Rectal smooth muscle tissue (tissue), 1 donor: ENCODE measurements at regions not wholly inside any gene's neighbourhood (a gene's known extent, or its start where the extent isn't known, plus 50 kb on each side); places are given as distances from the start of the nearest gene placed in this dataset.

Source experiments
- H3K27ac ChIP-seq: one replicate; pipeline ENCODE4 v1.7.0; 2013; ENCODE audit warnings: low read depth, low read length, inconsistent platforms
- H3K27me3 ChIP-seq: one replicate; pipeline ENCODE4 v1.7.0; 2013; ENCODE audit warnings: low read length; ENCODE audit not compliant: control insufficient read depth, insufficient read depth
- H3K36me3 ChIP-seq: one replicate; pipeline ENCODE4 v1.7.0; 2013; ENCODE audit warnings: low read length; ENCODE audit not compliant: control insufficient read depth, insufficient read depth
- H3K4me1 ChIP-seq: one replicate; pipeline ENCODE4 v1.7.0; 2013; ENCODE audit warnings: low read length; ENCODE audit not compliant: control insufficient read depth, insufficient read depth
- H3K4me3 ChIP-seq: one replicate; pipeline ENCODE4 v1.7.0; 2013; ENCODE audit warnings: low read length
- H3K9ac ChIP-seq: one replicate; pipeline ENCODE4 v1.7.0; 2013; ENCODE audit warnings: low read length

DNA sequence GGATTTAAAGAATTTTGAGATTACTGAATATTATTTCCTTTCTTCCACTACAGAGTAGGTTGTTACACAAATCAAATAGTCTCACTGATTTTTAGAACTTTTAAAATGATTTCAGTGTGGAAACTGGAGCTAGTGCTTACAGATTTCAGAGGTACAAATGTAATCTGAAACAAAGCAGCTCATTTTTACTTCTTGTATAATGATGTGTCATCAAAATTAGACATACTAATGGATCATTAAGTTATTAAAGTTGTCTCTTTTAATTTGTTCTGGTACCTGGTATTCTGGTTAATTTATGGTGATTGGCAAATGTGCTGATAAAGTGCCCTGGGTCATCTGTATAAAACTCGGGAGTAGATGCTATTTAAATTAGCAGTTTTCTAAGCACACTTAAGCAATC is 1528.3 kb downstream of the RPA4 start:
- Histone ChIP-seq H3K27ac (no peak overlapping the region), H3K4me1 (no peaks in the 10 kb centered on the region), H3K9ac (no peak overlapping the region), H3K36me3 (no peaks in the 10 kb centered on the region), H3K27me3 (no peaks in the 10 kb centered on the region), H3K4me3 (no peak overlapping the region)

DNA sequence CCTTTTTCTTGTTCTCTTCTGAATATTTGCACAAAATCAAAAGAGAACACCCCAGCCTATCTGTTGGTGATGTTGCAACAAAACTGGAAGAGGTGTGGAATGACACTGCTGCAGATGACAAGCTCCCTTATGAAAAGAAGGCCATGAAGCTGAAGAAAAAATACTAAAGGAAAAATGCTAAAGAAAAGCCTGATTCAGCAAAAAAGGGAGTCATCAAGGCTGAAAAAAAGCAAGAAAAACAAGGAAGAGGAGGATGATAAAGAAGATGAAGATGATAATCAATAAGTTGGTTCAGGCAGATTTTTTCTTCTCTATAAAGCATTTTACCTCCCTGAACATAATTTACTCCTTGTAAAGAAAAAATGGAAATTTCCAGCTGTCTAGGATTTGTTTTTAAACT is 1538.8 kb downstream of the RPA4 start:
- no peak overlapping the region for H3K4me3 ChIP-seq
- H3K9ac ChIP-seq, result no peak overlapping the region
- no peaks in the 10 kb centered on the region for H3K36me3 ChIP-seq
- no peaks in the 10 kb centered on the region for H3K27me3 ChIP-seq
- no peaks in the 10 kb centered on the region for H3K4me1 ChIP-seq
- no peak overlapping the region for H3K27ac ChIP-seq

DNA sequence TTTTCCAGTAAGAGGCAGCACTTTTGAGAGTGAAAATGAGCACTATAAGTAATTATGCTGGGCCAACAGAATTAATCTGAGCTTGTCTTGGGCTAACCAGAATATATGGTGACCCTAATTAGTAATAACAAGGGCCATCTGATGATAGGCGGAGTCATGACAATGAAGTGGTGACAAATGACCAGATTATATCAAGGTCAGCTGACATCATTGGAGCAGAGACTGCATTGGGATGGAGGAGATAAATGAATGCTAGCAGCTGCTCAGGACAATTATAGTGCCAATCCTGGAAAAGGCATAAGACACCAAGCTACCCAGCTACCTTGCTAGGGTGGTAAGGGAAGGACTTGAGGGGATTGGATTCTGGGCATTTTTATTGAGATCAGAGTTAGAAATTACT is 1548.7 kb downstream of the RPA4 start:
- no peak overlapping the region for H3K9ac ChIP-seq
- H3K27me3 ChIP-seq, result no peaks in the 10 kb centered on the region
- no peak overlapping the region for H3K27ac ChIP-seq
- H3K4me1 ChIP-seq, result no peaks in the 10 kb centered on the region
- H3K36me3 ChIP-seq, result no peaks in the 10 kb centered on the region
- no peak overlapping the region for H3K4me3 ChIP-seq

DNA sequence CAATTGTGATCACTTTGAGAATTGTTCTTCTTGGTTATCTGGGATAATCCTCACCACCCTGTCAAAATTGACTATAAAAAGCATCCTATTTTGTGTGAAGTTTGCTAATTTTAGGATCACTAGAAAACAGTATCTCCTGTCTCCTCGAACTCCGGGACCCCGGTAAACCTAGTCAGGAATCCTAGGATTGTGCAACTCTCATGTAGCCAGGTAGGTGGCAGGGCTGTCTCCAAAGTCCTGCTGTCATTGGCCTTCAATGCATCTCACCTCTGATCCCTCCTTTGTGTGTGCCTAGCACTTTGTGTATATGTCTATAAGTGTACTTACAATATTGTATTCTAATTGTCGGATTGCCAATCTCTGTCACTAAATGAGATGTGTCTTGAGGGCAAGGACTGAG is 1564.8 kb downstream of the RPA4 start:
- Histone ChIP-seq H3K4me1 (no peaks in the 10 kb centered on the region), H3K9ac (no peak overlapping the region), H3K36me3 (no peaks in the 10 kb centered on the region), H3K4me3 (no peak overlapping the region), H3K27me3 (no peaks in the 10 kb centered on the region), H3K27ac (no peak overlapping the region)

DNA sequence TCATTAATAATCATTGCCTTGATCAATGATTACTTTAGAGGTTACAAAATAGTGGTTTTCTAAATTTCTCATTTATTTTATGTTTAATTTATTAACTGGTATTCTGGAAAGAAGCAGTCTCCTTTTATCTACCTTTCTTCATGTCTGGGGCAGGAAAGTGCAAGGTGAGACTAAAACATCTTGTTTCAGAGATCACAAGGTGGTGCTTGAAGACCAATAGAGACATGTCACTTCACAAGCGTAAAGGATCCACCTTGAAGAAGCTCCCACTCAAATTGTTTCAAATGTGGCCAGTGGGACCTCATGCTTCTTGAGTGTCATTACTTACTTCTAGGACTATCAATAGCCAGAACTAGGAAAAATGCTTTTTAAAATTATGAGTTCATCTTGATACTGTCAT is 1568.7 kb downstream of the RPA4 start:
- Histone ChIP-seq H3K36me3 (no peaks in the 10 kb centered on the region), H3K4me3 (no peak overlapping the region), H3K27me3 (no peaks in the 10 kb centered on the region), H3K4me1 (no peaks in the 10 kb centered on the region), H3K27ac (no peak overlapping the region), H3K9ac (no peak overlapping the region)

DNA sequence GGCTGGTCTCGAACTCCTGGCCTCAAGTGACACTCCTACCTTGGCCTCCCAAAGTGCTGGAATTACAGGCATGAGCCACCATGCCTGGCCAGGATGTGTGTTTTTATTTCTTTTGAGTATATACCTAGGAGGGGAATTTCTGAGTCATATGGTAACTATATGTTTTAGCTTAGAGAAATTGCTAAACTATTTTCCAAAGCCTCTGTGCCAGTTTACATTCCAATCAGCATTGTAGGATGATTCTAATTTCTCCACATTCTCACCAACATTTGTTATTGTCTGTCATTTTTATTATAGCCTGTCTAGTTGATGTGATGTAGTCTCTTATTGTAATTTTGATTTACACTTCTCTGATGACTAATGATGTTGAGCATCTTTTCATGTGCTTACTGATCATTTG is 1576.0 kb downstream of the RPA4 start:
- Histone ChIP-seq H3K4me3 (no peak overlapping the region), H3K27me3 (no peaks in the 10 kb centered on the region), H3K9ac (no peak overlapping the region), H3K27ac (no peak overlapping the region), H3K4me1 (no peaks in the 10 kb centered on the region), H3K36me3 (no peaks in the 10 kb centered on the region)

DNA sequence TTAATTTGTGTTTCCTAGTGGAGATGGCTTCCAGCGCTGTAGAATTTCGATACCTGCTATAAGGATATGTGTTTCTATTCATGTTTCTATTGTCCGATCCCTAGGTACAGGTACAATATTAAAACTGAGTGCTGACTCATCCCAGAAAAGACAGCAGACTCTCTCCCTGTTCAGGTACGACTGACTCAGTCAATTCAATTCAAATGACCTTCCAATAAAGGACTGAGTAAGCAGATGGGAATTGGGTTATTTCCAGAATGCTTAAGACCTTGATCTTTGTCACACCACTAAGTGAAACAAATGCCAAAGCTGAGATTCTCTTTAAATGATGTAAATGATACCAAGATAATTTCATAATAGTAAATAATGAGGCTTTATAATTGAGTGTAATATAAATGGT is 1596.9 kb downstream of the RPA4 start:
- Histone ChIP-seq H3K27me3 (no peaks in the 10 kb centered on the region), H3K27ac (no peak overlapping the region), H3K36me3 (no peaks in the 10 kb centered on the region), H3K9ac (no peak overlapping the region), H3K4me1 (no peaks in the 10 kb centered on the region), H3K4me3 (no peak overlapping the region)

DNA sequence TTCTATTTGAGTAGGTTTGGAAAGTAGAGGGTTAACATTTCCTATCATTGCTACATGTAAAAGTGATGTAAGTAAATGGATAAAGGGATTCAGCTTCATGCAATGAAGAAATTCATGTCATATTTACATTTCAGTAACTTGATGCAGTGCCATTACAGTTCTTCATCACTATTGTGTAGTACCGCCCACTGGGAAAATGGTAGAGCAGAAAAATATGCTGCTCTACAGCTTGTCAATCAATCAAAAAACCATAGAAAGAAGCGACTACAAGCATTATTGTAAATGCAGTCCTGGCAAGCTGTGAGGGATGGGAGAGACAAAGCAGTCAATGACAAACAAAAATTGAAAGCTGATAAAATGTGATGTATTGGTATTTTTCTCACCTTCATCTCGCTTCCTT is 1597.9 kb downstream of the RPA4 start:
- H3K27ac ChIP-seq, result no peak overlapping the region
- H3K4me3 ChIP-seq, result no peak overlapping the region
- H3K9ac ChIP-seq, result no peak overlapping the region
- H3K4me1 ChIP-seq, result no peaks in the 10 kb centered on the region
- no peaks in the 10 kb centered on the region for H3K36me3 ChIP-seq
- no peaks in the 10 kb centered on the region for H3K27me3 ChIP-seq

DNA sequence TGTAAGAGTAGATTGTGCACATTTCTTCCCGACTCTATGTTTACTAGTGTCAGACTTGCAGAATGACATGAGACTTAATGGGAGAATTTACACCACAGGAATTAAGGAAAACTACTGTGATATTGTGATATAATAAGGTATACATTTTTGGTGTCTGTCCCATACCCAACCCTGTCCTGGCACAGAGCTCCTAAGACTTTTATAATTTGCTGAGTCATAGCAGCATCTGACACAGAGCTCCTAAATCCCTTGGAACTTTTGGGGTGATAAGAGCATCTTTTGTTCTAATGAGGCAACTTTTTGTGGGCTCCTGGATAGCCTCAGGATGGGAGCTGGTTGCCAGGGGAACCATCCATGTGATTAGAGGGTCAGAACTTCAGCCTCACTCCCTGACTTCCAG is 1607.0 kb downstream of the RPA4 start:
- Histone ChIP-seq H3K4me1 (no peaks in the 10 kb centered on the region), H3K27ac (no peak overlapping the region), H3K4me3 (no peak overlapping the region), H3K27me3 (no peaks in the 10 kb centered on the region), H3K9ac (no peak overlapping the region), H3K36me3 (no peaks in the 10 kb centered on the region)

DNA sequence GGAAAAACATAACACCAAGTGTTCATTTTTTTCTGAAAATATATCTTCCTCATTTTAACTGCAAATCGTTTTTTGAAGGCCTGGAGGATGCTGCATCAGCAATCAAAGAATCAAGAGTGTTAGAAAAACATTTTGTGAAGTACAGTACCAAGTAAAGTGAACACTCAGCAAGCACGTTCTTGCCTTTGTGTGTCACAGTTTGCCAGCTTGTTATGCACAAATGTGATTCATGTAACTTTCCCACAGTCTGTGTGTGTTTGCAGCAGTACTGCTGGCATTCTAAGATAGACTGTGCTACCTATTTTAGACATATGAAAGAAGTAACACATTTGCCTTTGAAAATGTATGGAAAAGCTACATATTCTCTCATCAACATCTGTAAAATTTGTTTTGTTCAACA is 1617.7 kb downstream of the RPA4 start:
- H3K4me1 ChIP-seq, result no peaks in the 10 kb centered on the region
- H3K4me3 ChIP-seq, result no peak overlapping the region
- H3K36me3 ChIP-seq, result no peaks in the 10 kb centered on the region
- no peaks in the 10 kb centered on the region for H3K27me3 ChIP-seq
- H3K9ac ChIP-seq, result no peak overlapping the region
- H3K27ac ChIP-seq, result no peak overlapping the region

DNA sequence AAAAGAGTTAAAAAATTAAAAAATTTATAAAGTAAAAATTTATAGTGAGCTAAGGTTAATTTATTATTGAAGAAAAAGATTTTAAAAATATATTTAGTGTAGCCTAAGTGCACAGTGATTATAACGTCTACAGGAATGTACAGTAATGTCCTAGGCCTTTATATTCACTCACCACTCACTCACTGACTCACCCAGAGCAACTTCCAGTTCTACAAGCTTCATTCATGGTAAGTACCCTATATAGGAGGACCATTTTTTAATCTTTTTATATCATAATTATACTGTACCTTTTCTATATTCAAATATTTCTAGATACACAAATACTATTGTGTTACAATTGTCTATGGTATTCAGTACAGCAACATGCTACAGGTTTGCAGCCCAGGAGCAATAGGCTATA is 1623.2 kb downstream of the RPA4 start:
- Histone ChIP-seq H3K9ac (no peak overlapping the region), H3K36me3 (no peaks in the 10 kb centered on the region), H3K4me1 (no peaks in the 10 kb centered on the region), H3K27me3 (no peaks in the 10 kb centered on the region), H3K27ac (no peak overlapping the region), H3K4me3 (no peak overlapping the region)

DNA sequence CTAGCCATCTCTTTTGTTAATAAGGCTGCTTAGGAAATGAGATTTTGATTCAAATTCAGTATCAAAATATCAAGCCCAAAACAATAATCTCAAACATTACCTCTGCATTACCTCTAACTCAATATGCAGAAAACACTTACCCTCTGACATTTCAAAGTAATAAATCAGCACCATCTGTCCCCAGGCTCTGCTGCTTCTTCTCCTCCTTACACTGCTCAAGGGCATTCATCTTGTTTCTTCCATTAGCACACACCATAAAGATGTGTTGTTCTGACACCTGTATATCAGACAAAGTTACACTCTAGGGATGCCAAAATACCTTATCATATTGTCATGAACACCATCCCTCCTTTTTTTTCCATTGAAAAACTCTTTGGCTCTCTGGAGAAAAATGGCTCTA is 1630.3 kb downstream of the RPA4 start:
- no peaks in the 10 kb centered on the region for H3K4me1 ChIP-seq
- no peak overlapping the region for H3K9ac ChIP-seq
- H3K27ac ChIP-seq, result no peak overlapping the region

DNA sequence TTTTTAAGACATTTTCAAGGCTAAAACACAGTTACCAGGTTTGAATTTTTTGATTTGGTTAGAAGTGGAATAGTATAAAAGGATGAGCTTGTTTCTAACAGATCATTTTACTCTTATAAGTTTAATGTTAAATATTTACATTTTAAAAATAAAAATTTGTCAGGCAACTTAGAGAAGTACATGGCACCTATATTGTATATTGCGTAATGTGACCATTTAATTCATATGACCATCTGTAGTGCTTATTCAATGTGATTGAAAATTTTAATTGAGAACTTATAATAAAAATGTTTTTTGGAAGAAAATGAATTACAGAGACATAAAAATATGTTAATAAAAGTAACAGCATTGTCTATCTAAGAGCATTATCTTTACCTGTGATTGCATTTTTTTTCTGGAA is 1632.4 kb downstream of the RPA4 start:
- Histone ChIP-seq H3K9ac (no peak overlapping the region), H3K4me1 (no peaks in the 10 kb centered on the region), H3K4me3 (no peak overlapping the region), H3K36me3 (no peaks in the 10 kb centered on the region), H3K27me3 (no peaks in the 10 kb centered on the region), H3K27ac (no peak overlapping the region)

More for the DNA sequence above, 1630.3 kb downstream of the RPA4 start:
- H3K4me3 ChIP-seq, result no peak overlapping the region
- no peaks in the 10 kb centered on the region for H3K27me3 ChIP-seq
- no peaks in the 10 kb centered on the region for H3K36me3 ChIP-seq

DNA sequence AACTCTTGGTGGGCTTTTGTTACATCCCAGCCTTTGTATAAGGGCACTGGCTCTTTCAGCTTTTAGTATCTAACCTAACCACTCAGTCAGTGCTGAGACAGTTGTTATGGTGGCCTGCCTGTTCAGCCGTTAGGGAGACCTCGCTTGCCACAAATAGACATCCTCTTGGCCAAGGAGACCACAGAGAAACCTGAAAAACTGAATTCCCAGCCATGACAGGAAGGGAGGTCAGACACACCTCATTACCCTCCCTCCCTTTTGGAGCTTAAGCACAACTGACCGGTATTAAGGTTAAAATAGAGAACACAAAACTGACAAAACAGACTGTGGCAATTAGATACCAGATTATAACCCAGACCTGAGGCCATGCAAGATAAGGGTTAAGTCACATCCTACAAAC is 1639.3 kb downstream of the RPA4 start:
- Histone ChIP-seq H3K27me3 (no peaks in the 10 kb centered on the region), H3K4me3 (no peak overlapping the region), H3K36me3 (no peaks in the 10 kb centered on the region), H3K27ac (no peak overlapping the region), H3K9ac (no peak overlapping the region), H3K4me1 (no peaks in the 10 kb centered on the region)
